PC-9 (cell line): ENCODE measurements at regions not wholly inside any gene's neighbourhood (a gene's known extent, or its start where the extent isn't known, plus 50 kb on each side); places are given as distances from the start of the nearest gene placed in this dataset.

ENCODE experiments used
- BruUV-seq: library from RNA; stranded (reverse); fragments of 400-500 nt; replicated peaks from 2 replicates; lab custom pipeline; 2021; lab: Mats Ljungman, UMichigan
- CTCF ChIA-PET: fragments of 300-600 bp; sonication (Branson Sonifier 250); formaldehyde crosslinking; loops from one replicate; lab custom pipeline; 2022; ENCODE audit warnings: antibody characterized with exemption; lab: Charles Lee
- POLR2A ChIA-PET: fragments of 300-600 bp; sonication (Branson Sonifier 250); formaldehyde crosslinking; loops from one replicate; lab custom pipeline; 2022; ENCODE audit warnings: antibody characterized with exemption; ENCODE audit not compliant: unreplicated experiment; lab: Charles Lee
- DNase-seq, 2 experiments: peaks; one replicate each; pipeline versions ENCODE4 v3.0.0 to v3.0.0-alpha.2; 2015 to 2022; ENCODE audit warnings: mixed read lengths in 1 of 2
- H2AFZ ChIP-seq: fragments of 200-600 bp; sonication (generic); 2 replicates; pipeline ENCODE4 v1.8.1; 2017; ENCODE audit warnings: antibody characterized with exemption
- H3F3A ChIP-seq: fragments of 200-600 bp; sonication (generic); 2 replicates; pipeline ENCODE4 v1.8.1; 2017; ENCODE audit warnings: antibody characterized with exemption, mild to moderate bottlenecking, low read depth; ENCODE audit not compliant: insufficient read depth
- H3K27ac ChIP-seq: fragments of 200-600 bp; sonication (generic); 2 replicates; pipeline ENCODE4 v1.6.1; 2016; ENCODE audit warnings: mixed run types
- H3K27me3 ChIP-seq: fragments of 200-600 bp; sonication (generic); 2 replicates; pipeline ENCODE4 v1.6.1; 2016; ENCODE audit warnings: low read depth, mixed run types; ENCODE audit not compliant: insufficient read depth
- H3K36me3 ChIP-seq: fragments of 200-600 bp; sonication (generic); 2 replicates; pipeline ENCODE4 v1.6.1; 2016; ENCODE audit warnings: low read depth, mixed run types
- H3K4me1 ChIP-seq: fragments of 200-600 bp; sonication (generic); replicated peaks from 2 replicates; pipeline ENCODE4 v1.6.1; 2016; ENCODE audit warnings: mixed run types; ENCODE audit not compliant: insufficient read depth
- H3K4me2 ChIP-seq: fragments of 200-600 bp; sonication (generic); 2 replicates; pipeline ENCODE4 v1.6.1; 2017; ENCODE audit warnings: mixed run types
- H3K4me3 ChIP-seq: fragments of 200-600 bp; sonication (generic); 2 replicates; pipeline ENCODE4 v1.6.1; 2016; ENCODE audit warnings: mixed run types
- H3K79me2 ChIP-seq: fragments of 200-600 bp; sonication (generic); 2 replicates; pipeline ENCODE4 v1.6.1; 2017; ENCODE audit warnings: low read depth, mixed run types
- H3K9me2 ChIP-seq: fragments of 200-600 bp; sonication (generic); 2 replicates; pipeline ENCODE4 v1.8.1; 2017; ENCODE audit warnings: mild to moderate bottlenecking; ENCODE audit not compliant: insufficient read depth
- H3K9me3 ChIP-seq: fragments of 200-600 bp; sonication (generic); 2 replicates; pipeline ENCODE4 v1.8.1; 2016; ENCODE audit warnings: low read depth; ENCODE audit not compliant: insufficient read depth
- H4K20me1 ChIP-seq: fragments of 200-600 bp; sonication (generic); 2 replicates; pipeline ENCODE4 v1.8.1; 2017; ENCODE audit not compliant: insufficient read depth
- CTCF ChIP-seq: fragments of 200-600 bp; sonication (generic); conservative IDR thresholded peaks from 2 replicates; pipeline ENCODE4 v1.6.1; 2017; ENCODE audit warnings: mixed run types, antibody characterized with exemption, mild to moderate bottlenecking, moderate library complexity
- EZH2 ChIP-seq: fragments of 200-600 bp; sonication (generic); IDR thresholded peaks from 2 replicates; pipeline ENCODE4 v1.8.0; 2017; ENCODE audit warnings: antibody characterized with exemption, low read depth
- intact Hi-C: fragments of 100-400 bp; cut with micrococcal nuclease; formaldehyde crosslinking; loops from one replicate; pipeline ENCODE4 v1.10.0; 2022; ENCODE audit not compliant: unreplicated experiment

- Histone ChIP-seq H3K27me3 (no peaks in the 10 kb centered on the region), H2AFZ (no peak overlapping the region)
Measured at GRCh38 chr5:164076556-164076955, 571.1 kb downstream of the MAT2B start.

GRCh38 chr5:164090358-164090757 is 584.9 kb downstream of the MAT2B start:
- no peak overlapping the region for H3K27ac ChIP-seq
- H3K36me3 ChIP-seq = no peaks in the 10 kb centered on the region
- H3F3A ChIP-seq = no peaks in the 10 kb centered on the region
- no peak overlapping the region for H2AFZ ChIP-seq
- no peak for TF ChIP-seq EZH2
- no peak for TF ChIP-seq CTCF
- no peak overlapping the region for H3K4me2 ChIP-seq
- POLR2A ChIA-PET = no interaction called here
- DNase-seq = no peak
- no peaks in the 10 kb centered on the region for H3K27me3 ChIP-seq
- no peaks in the 10 kb centered on the region for H4K20me1 ChIP-seq
- no peaks in the 10 kb centered on the region for H3K9me2 ChIP-seq
- H3K79me2 ChIP-seq = no peaks in the 10 kb centered on the region
- no peaks in the 10 kb centered on the region for H3K4me1 ChIP-seq
- H3K9me3 ChIP-seq = no peaks in the 10 kb centered on the region
- no peak overlapping the region for H3K4me3 ChIP-seq
- no TSS peak for BruUV-seq
- CTCF ChIA-PET = no interaction called here
- intact Hi-C loops = no loop called here

More at GRCh38 chr5:164076556-164076955, 571.1 kb downstream of the MAT2B start:
- no peak overlapping the region for H3K4me2 ChIP-seq
- no peaks in the 10 kb centered on the region for H3K9me2 ChIP-seq
- no peaks in the 10 kb centered on the region for H3K4me1 ChIP-seq
- no peaks in the 10 kb centered on the region for H3K9me3 ChIP-seq
- no peaks in the 10 kb centered on the region for H3K79me2 ChIP-seq
- H3K4me3 ChIP-seq = no peak overlapping the region
- H3K27ac ChIP-seq = no peak overlapping the region
- no peak for DNase-seq
- no peaks in the 10 kb centered on the region for H3K36me3 ChIP-seq
- intact Hi-C loops = no loop called here
- POLR2A ChIA-PET = no interaction called here
- CTCF ChIA-PET = no interaction called here
- BruUV-seq = no TSS peak
- TF ChIP-seq CTCF (no peak), EZH2 (no peak)
- no peaks in the 10 kb centered on the region for H3F3A ChIP-seq
- H4K20me1 ChIP-seq = no peaks in the 10 kb centered on the region

GRCh38 chr5:164091836-164092235 is 586.4 kb downstream of the MAT2B start:
- H3K79me2 ChIP-seq = no peaks in the 10 kb centered on the region
- no peak for DNase-seq
- H2AFZ ChIP-seq = no peak overlapping the region
- intact Hi-C loops = no loop called here
- no peaks in the 10 kb centered on the region for H3K4me1 ChIP-seq
- ChIA-PET CTCF (no interaction called here), POLR2A (no interaction called here)
- no peak for TF ChIP-seq EZH2
- no peak for TF ChIP-seq CTCF
- no TSS peak for BruUV-seq
- no peaks in the 10 kb centered on the region for H3K9me2 ChIP-seq
- no peak overlapping the region for H3K4me3 ChIP-seq
- H3K9me3 ChIP-seq = no peaks in the 10 kb centered on the region
- H3K27me3 ChIP-seq = no peaks in the 10 kb centered on the region
- no peak overlapping the region for H3K4me2 ChIP-seq
- H3K27ac ChIP-seq = no peak overlapping the region
- no peaks in the 10 kb centered on the region for H3F3A ChIP-seq
- H3K36me3 ChIP-seq = no peaks in the 10 kb centered on the region
- no peaks in the 10 kb centered on the region for H4K20me1 ChIP-seq
